Panc1 (cell line): ENCODE measurements at regions not wholly inside any gene's neighbourhood (a gene's known extent, or its start where the extent isn't known, plus 50 kb on each side); places are given as distances from the start of the nearest gene placed in this dataset.

ENCODE experiments used
- ATAC-seq: fragments of 200-7000 bp; cut with Tn5 transposase; 2 replicates; pipeline ENCODE4 v1.9.1; 2020; ENCODE audit warnings: mild to moderate bottlenecking, moderate library complexity
- BruUV-seq: library from RNA; stranded (reverse); fragments of 400-500 nt; replicated peaks from 2 replicates; lab custom pipeline; 2021; lab: Mats Ljungman, UMichigan
- CTCF ChIA-PET: fragments of 300-600 bp; sonication (Branson Sonifier 250); formaldehyde crosslinking; loops from one replicate; lab custom pipeline; 2022; ENCODE audit warnings: antibody characterized with exemption; lab: Charles Lee
- POLR2A ChIA-PET: fragments of 300-600 bp; sonication (Branson Sonifier 250); formaldehyde crosslinking; loops from one replicate; lab custom pipeline; 2022; ENCODE audit warnings: antibody characterized with exemption; lab: Charles Lee
- DNase-seq: peaks from one replicate; pipeline ENCODE4 v3.0.0-alpha.2; 2010; ENCODE audit warnings: low read depth, low spot score
- H3K27ac ChIP-seq: 2 replicates; pipeline ENCODE4 v1.5.1; 2011; ENCODE audit warnings: mild to moderate bottlenecking, low read length, inconsistent platforms
- H3K27me3 ChIP-seq: fragments of 200-500 bp; sonication (Bioruptor generic); 2 replicates; pipeline ENCODE4 v1.6.0; 2014; ENCODE audit warnings: low read length, inconsistent platforms; ENCODE audit not compliant: control insufficient read depth, insufficient read depth
- H3K36me3 ChIP-seq: fragments of 200-500 bp; sonication (Bioruptor generic); 2 replicates; pipeline ENCODE4 v1.5.1; 2014; ENCODE audit warnings: inconsistent platforms, mild to moderate bottlenecking, low read length, moderate library complexity; ENCODE audit not compliant: control insufficient read depth, insufficient read depth
- H3K4me1 ChIP-seq: 2 replicates; pipeline ENCODE4 v1.5.1; 2011; ENCODE audit warnings: inconsistent platforms, mild to moderate bottlenecking, low read length, moderate library complexity; ENCODE audit not compliant: control insufficient read depth, insufficient read depth
- H3K4me3 ChIP-seq, 2 experiments: 2 replicates each; pipeline ENCODE4 v1.5.1; 2011 to 2012; ENCODE audit warnings: low read depth in 2 of 2, low read length in 2 of 2, mild to moderate bottlenecking in 2 of 2, inconsistent platforms in 1 of 2, moderate library complexity in 1 of 2
- H3K9me3 ChIP-seq: fragments of 200-500 bp; sonication (Bioruptor generic); 2 replicates; pipeline ENCODE4 v1.5.1; 2014; ENCODE audit warnings: low read depth, mild to moderate bottlenecking, inconsistent platforms, low read length, moderate library complexity; ENCODE audit not compliant: control insufficient read depth, insufficient read depth
- CTCF ChIP-seq: fragments of 450-650 bp; IDR thresholded peaks from 2 replicates; pipeline ENCODE4 v1.5.1; 2017; ENCODE audit warnings: mild to moderate bottlenecking
- POLR2AphosphoS5 ChIP-seq: IDR thresholded peaks from 2 replicates; pipeline ENCODE4 v1.6.1; 2012; ENCODE audit warnings: mild to moderate bottlenecking, low read depth, low read length, moderate library complexity
- REST ChIP-seq, 2 experiments: IDR thresholded peaks; 2 replicates each; pipeline ENCODE4 v1.6.1; 2011 to 2012; ENCODE audit warnings: low read depth in 2 of 2, control low read depth in 1 of 2, low read length in 1 of 2, mild to moderate bottlenecking in 1 of 2, moderate library complexity in 1 of 2; ENCODE audit not compliant: insufficient read depth in 1 of 2
- SIN3A ChIP-seq: IDR thresholded peaks from 2 replicates; pipeline ENCODE4 v1.6.1; 2012; ENCODE audit warnings: low read depth, mild to moderate bottlenecking, low read length, moderate library complexity, borderline replicate concordance; ENCODE audit not compliant: insufficient read depth
- TCF7L2 ChIP-seq: IDR thresholded peaks from 2 replicates; pipeline ENCODE4 v1.6.1; 2011; ENCODE audit warnings: mild to moderate bottlenecking, low read depth, low read length, inconsistent platforms
- in situ Hi-C: cut with HindIII; loops from 2 replicates; pipeline ENCODE4 v1.10.0; 2016; ENCODE audit warnings: low sequenced_read_pairs, low pct_unique_long_range_greater_than_20kb
- intact Hi-C: fragments of 100-400 bp; cut with micrococcal nuclease; formaldehyde crosslinking; loops from one replicate; pipeline ENCODE4 v1.10.0; 2022; ENCODE audit not compliant: unreplicated experiment

- ChIA-PET POLR2A (no interaction called here), CTCF (interaction anchor here (1.1 kb wide), 1 partner anchor 13 kb away, joined by 5 read pairs; no protein-coding TSS in a partner anchor)
- H3K4me1 ChIP-seq: no peaks in the 10 kb centered on the region
- no peak overlapping the region for H3K27ac ChIP-seq
- H3K4me3 ChIP-seq: no peak overlapping the region
- in situ Hi-C loops: no loop called here
- TF ChIP-seq CTCF (no peak), SIN3A (no peak), TCF7L2 (no peak), POLR2AphosphoS5 (no peak), REST (IDR thresholded peaks at IDR 0.05; ENCODE audit: insufficient read depth in 1 of 2, low read depth in 2 of 2, low read length in 1 of 2) (no peak)
- H3K9me3 ChIP-seq: no peaks in the 10 kb centered on the region
- BruUV-seq: no TSS peak
- H3K27me3 ChIP-seq: peaks cover 2% of the 10 kb centered on the region; the same call in 1 of the 2 replicates
- DNase-seq (no peak), ATAC-seq (no peak)
- intact Hi-C loops: no loop called here
- H3K36me3 ChIP-seq: no peaks in the 10 kb centered on the region
These were observed 116.6 kb upstream of the SYT6 start for GRCh38 chr1:114270282-114270681.

- no peaks in the 10 kb centered on the region for H3K36me3 ChIP-seq
- no peaks in the 10 kb centered on the region for H3K9me3 ChIP-seq
- ATAC-seq: no peak
- in situ Hi-C loops: no loop called here
- H3K4me1 ChIP-seq: no peaks in the 10 kb centered on the region
- no TSS peak for BruUV-seq
- TF ChIP-seq POLR2AphosphoS5: no peak
- no peak for TF ChIP-seq SIN3A
- no peak for TF ChIP-seq TCF7L2
- H3K27ac ChIP-seq: no peak overlapping the region
- H3K27me3 ChIP-seq: peaks cover 2% of the 10 kb centered on the region; the same call in 1 of the 2 replicates
- no peak overlapping the region for H3K4me3 ChIP-seq
- intact Hi-C loops: no loop called here
- CTCF ChIA-PET: no interaction called here
- no peak for DNase-seq
- POLR2A ChIA-PET: no interaction called here
These were observed 115.9 kb upstream of the SYT6 start for GRCh38 chr1:114269539-114269938.

GRCh38 chr1:114263343-114263742, 109.7 kb upstream of the SYT6 start:
- ChIA-PET CTCF (interaction anchor here (0.8 kb wide), 1 partner anchor 96 kb away, joined by 3 read pairs; no protein-coding TSS in a partner anchor), POLR2A (no interaction called here)
- TF ChIP-seq TCF7L2 (no peak), SIN3A (no peak), CTCF (no peak), REST (IDR thresholded peaks at IDR 0.05; ENCODE audit: insufficient read depth in 1 of 2, low read depth in 2 of 2, low read length in 1 of 2) (no peak), POLR2AphosphoS5 (no peak)
- Histone ChIP-seq H3K27me3 (no peaks in the 10 kb centered on the region; the same call in 1 of the 2 replicates), H3K27ac (no peak overlapping the region), H3K9me3 (no peaks in the 10 kb centered on the region), H3K4me3 (no peak overlapping the region), H3K36me3 (no peaks in the 10 kb centered on the region), H3K4me1 (no peaks in the 10 kb centered on the region)
- in situ Hi-C loops: no loop called here
- DNase-seq (no peak), ATAC-seq (no peak)
- intact Hi-C loops: no loop called here
- no TSS peak for BruUV-seq
